BE2C (cell line): ENCODE measurements at regions not wholly inside any gene's neighbourhood (a gene's known extent, or its start where the extent isn't known, plus 50 kb on each side); places are given as distances from the start of the nearest gene placed in this dataset.

Experiments
- DNase-seq: peaks from one replicate; pipeline ENCODE4 v3.0.0-alpha.2; 2020
- H3K27me3 ChIP-seq: fragments of 250-450 bp; sonication (Bioruptor Pico); 2 replicates; pipeline ENCODE4 v1.5.1; 2020; ENCODE audit warnings: mild to moderate bottlenecking
- H3K36me3 ChIP-seq: fragments of 250-450 bp; sonication (Bioruptor Pico); 2 replicates; pipeline ENCODE4 v1.5.1; 2020; ENCODE audit warnings: mild to moderate bottlenecking
- H3K4me1 ChIP-seq: fragments of 250-450 bp; sonication (Bioruptor Pico); 2 replicates; pipeline ENCODE4 v1.5.1; 2020
- H3K4me3 ChIP-seq: 2 replicates; pipeline ENCODE4 v1.5.1; 2011; ENCODE audit warnings: low read depth, low read length
- H3K9me3 ChIP-seq: fragments of 250-450 bp; sonication (Bioruptor Pico); 2 replicates; pipeline ENCODE4 v1.5.1; 2020
- CTCF ChIP-seq: IDR thresholded peaks from 2 replicates; pipeline ENCODE4 v1.5.1; 2012; ENCODE audit warnings: mild to moderate bottlenecking, low read depth, low read length

GRCh38 chr13:73465617-73465971 is 406.8 kb downstream of the KLF5 start:
- no peaks in the 10 kb centered on the region for H3K4me1 ChIP-seq
- H3K9me3 ChIP-seq, result no peaks in the 10 kb centered on the region
- DNase-seq, result no peak
- TF ChIP-seq CTCF, result no peak
- H3K27me3 ChIP-seq, result peaks cover 5% of the 10 kb centered on the region; the same call in 1 of the 2 replicates
- no peaks in the 10 kb centered on the region for H3K36me3 ChIP-seq
- H3K4me3 ChIP-seq, result no peak overlapping the region

GRCh38 chr13:73464758-73465616 is 406.2 kb downstream of the KLF5 start:
- no peaks in the 10 kb centered on the region for H3K9me3 ChIP-seq
- H3K27me3 ChIP-seq, result peaks cover 5% of the 10 kb centered on the region; the same call in 1 of the 2 replicates
- no peak for DNase-seq
- H3K4me1 ChIP-seq, result no peaks in the 10 kb centered on the region
- no peak for TF ChIP-seq CTCF
- no peak overlapping the region for H3K4me3 ChIP-seq
- no peaks in the 10 kb centered on the region for H3K36me3 ChIP-seq

GRCh38 chr13:73462241-73462640 is 403.4 kb downstream of the KLF5 start:
- peaks cover 3% of the 10 kb centered on the region; the same call in 1 of the 2 replicates for H3K27me3 ChIP-seq
- H3K9me3 ChIP-seq, result no peaks in the 10 kb centered on the region; the same call in 1 of the 2 replicates
- no peak for DNase-seq
- H3K4me1 ChIP-seq, result no peaks in the 10 kb centered on the region
- no peak for TF ChIP-seq CTCF
- H3K4me3 ChIP-seq, result no peak overlapping the region
- H3K36me3 ChIP-seq, result no peaks in the 10 kb centered on the region

GRCh38 chr13:73451221-73452029 is 392.6 kb downstream of the KLF5 start:
- TF ChIP-seq CTCF, result no peak
- no peaks in the 10 kb centered on the region for H3K36me3 ChIP-seq
- no peaks in the 10 kb centered on the region for H3K27me3 ChIP-seq
- DNase-seq, result no peak
- H3K4me3 ChIP-seq, result no peak overlapping the region
- no peaks in the 10 kb centered on the region for H3K9me3 ChIP-seq
- no peaks in the 10 kb centered on the region for H3K4me1 ChIP-seq

GRCh38 chr13:73450583-73450982 is 391.8 kb downstream of the KLF5 start:
- DNase-seq, result no peak

More at GRCh38 chr13:73450583-73450982, 391.8 kb downstream of the KLF5 start:
- no peak for TF ChIP-seq CTCF
- Histone ChIP-seq H3K27me3 (no peaks in the 10 kb centered on the region), H3K4me3 (no peak overlapping the region), H3K9me3 (no peaks in the 10 kb centered on the region), H3K36me3 (no peaks in the 10 kb centered on the region), H3K4me1 (no peaks in the 10 kb centered on the region)
